B cell (primary cell): ENCODE measurements at regions not wholly inside any gene's neighbourhood (a gene's known extent, or its start where the extent isn't known, plus 50 kb on each side); places are given as distances from the start of the nearest gene placed in this dataset.
"Not testable (repeated sequence)": the region's sequence is repeated elsewhere in the genome, so short reads cannot be mapped to it uniquely, and the experiment has no call there.

ENCODE experiments used
- ATAC-seq: fragments of 200-7000 bp; cut with Tn5 transposase; one replicate; pipeline ENCODE4 v1.10.0; 2021; ENCODE audit warnings: low read depth, mild to moderate bottlenecking, moderate number of reproducible peaks, moderate library complexity
- CTCF ChIA-PET: fragments of 350-600 bp; sonication (Branson Sonifier 250); formaldehyde crosslinking; loops from one replicate; lab custom pipeline; 2021; ENCODE audit warnings: antibody characterized with exemption, inconsistent platforms; lab: Charles Lee
- POLR2A ChIA-PET: fragments of 350-600 bp; sonication (Branson Sonifier 250); formaldehyde crosslinking; loops from one replicate; lab custom pipeline; 2021; ENCODE audit warnings: antibody characterized with exemption; lab: Charles Lee
- DNase-seq: peaks from one replicate; pipeline ENCODE4 v3.0.0; 2013
- H2AFZ ChIP-seq: 2 replicates; pipeline ENCODE4 v1.6.1; 2012; ENCODE audit warnings: mild to moderate bottlenecking, low read depth, low read length; ENCODE audit not compliant: insufficient read depth, poor library complexity, severe bottlenecking
- H3K27ac ChIP-seq, 2 donors: 1 replicate in 1 of 2; 2 replicates in 1 of 2; pipeline ENCODE4 v1.5.1; 2012 to 2013; ENCODE audit warnings: low read length in 2 of 2, mild to moderate bottlenecking in 2 of 2, moderate library complexity in 1 of 2
- H3K27me3 ChIP-seq, 4 experiments: fragments of 200-600 bp in 1 of 4; sonication (generic) in 1 of 4; replicated peaks in 1 of 4; 1 replicate in 2 of 4; 2 replicates in 2 of 4; pipeline versions ENCODE4 v1.6.1 to v1.7.0; 2013 to 2016; ENCODE audit warnings: low read length in 3 of 4, mild to moderate bottlenecking in 2 of 4, mixed read lengths in 1 of 4, moderate library complexity in 1 of 4; ENCODE audit not compliant: insufficient read depth in 4 of 4, control insufficient read depth in 3 of 4; ENCODE audit errors: control extremely low read depth in 1 of 4
- H3K36me3 ChIP-seq, 2 experiments: replicated peaks in 1 of 2; 1 replicate in 1 of 2; 2 replicates in 1 of 2; pipeline versions ENCODE4 v1.6.1 to v1.7.1; 2013; ENCODE audit warnings: low read length in 1 of 2; ENCODE audit not compliant: insufficient read depth in 2 of 2, control insufficient read depth in 1 of 2; ENCODE audit errors: control extremely low read depth in 1 of 2, extremely low read depth in 1 of 2
- H3K4me1 ChIP-seq, 2 donors: fragments of 200-600 bp in 1 of 2; sonication (generic) in 1 of 2; 1 replicate in 1 of 2; 2 replicates in 1 of 2; pipeline versions ENCODE4 v1.5.1 to v1.6.1; 2013 to 2017; ENCODE audit warnings: low read length in 2 of 2; ENCODE audit not compliant: control insufficient read depth in 2 of 2, insufficient read depth in 2 of 2
- H3K4me2 ChIP-seq: replicated peaks from 2 replicates; pipeline ENCODE3; 2012; ENCODE audit warnings: mild to moderate bottlenecking, low read depth, low read length; ENCODE audit not compliant: poor library complexity, severe bottlenecking
- H3K4me3 ChIP-seq, 5 experiments: fragments of 200-600 bp in 1 of 5; sonication (generic) in 1 of 5; 1 replicate in 3 of 5; 2 replicates in 2 of 5; pipeline versions ENCODE4 v1.5.1 to v1.7.0; 2011 to 2016; ENCODE audit warnings: low read length in 4 of 5, mild to moderate bottlenecking in 4 of 5, low read depth in 2 of 5, control low read depth in 1 of 5, moderate library complexity in 1 of 5; ENCODE audit not compliant: insufficient read depth in 1 of 5; ENCODE audit errors: control extremely low read depth in 1 of 5, extremely low read depth in 1 of 5
- H3K79me2 ChIP-seq: fragments of 200-600 bp; sonication (generic); one replicate; pipeline ENCODE4 v1.6.0; 2016; ENCODE audit warnings: low read length; ENCODE audit not compliant: control insufficient read depth, insufficient read depth
- H3K9ac ChIP-seq: fragments of 200-600 bp; sonication (generic); 2 replicates; pipeline ENCODE4 v1.6.1; 2017; ENCODE audit warnings: mild to moderate bottlenecking, low read length, moderate library complexity
- H3K9me3 ChIP-seq, 3 donors: one replicate each; pipeline versions ENCODE4 v1.6.1 to v1.7.1; 2013; ENCODE audit warnings: low read length in 2 of 3; ENCODE audit not compliant: control insufficient read depth in 2 of 3, insufficient read depth in 1 of 3; ENCODE audit errors: control extremely low read depth in 1 of 3
- H4K20me1 ChIP-seq: 2 replicates; pipeline ENCODE4 v1.6.0; 2012; ENCODE audit warnings: mild to moderate bottlenecking, low read length; ENCODE audit not compliant: insufficient read depth, control insufficient read depth, poor library complexity, severe bottlenecking
- H3K27ac Mint-ChIP-seq: one replicate; pipeline ENCODE4 v1.8.0; 2021; ENCODE audit warnings: mixed read lengths
- H3K27me3 Mint-ChIP-seq: one replicate; pipeline ENCODE4 v1.8.0; 2021; ENCODE audit warnings: mixed read lengths
- H3K4me1 Mint-ChIP-seq: one replicate; pipeline ENCODE4 v1.8.0; 2021; ENCODE audit warnings: mixed read lengths
- H3K4me3 Mint-ChIP-seq: one replicate; pipeline ENCODE4 v1.8.0; 2021; ENCODE audit warnings: mixed read lengths
- H3K9me3 Mint-ChIP-seq: one replicate; pipeline ENCODE4 v1.8.0; 2022; ENCODE audit warnings: mixed read lengths; ENCODE audit not compliant: insufficient read depth
- CTCF ChIP-seq: fragments of 200-600 bp; IDR thresholded peaks from one replicate; pipeline ENCODE4 v1.8.0; 2022; ENCODE audit warnings: antibody characterized with exemption, mild to moderate bottlenecking
- EZH2 ChIP-seq: IDR thresholded peaks from 2 replicates; pipeline ENCODE4 v1.6.1; 2012; ENCODE audit warnings: borderline replicate concordance, low read depth, mild to moderate bottlenecking, moderate library complexity, low read length; ENCODE audit not compliant: insufficient read depth, poor library complexity, severe bottlenecking
- WGBS: methylation state at CpG from one replicate; pipeline ENCODE4 v1.1.5; 2013; ENCODE audit warnings: missing lambda C conversion rate; ENCODE audit not compliant: insufficient coverage; 5-methylcytosine and 5-hydroxymethylcytosine counted together
- intact Hi-C: fragments of 100-400 bp; cut with micrococcal nuclease; formaldehyde crosslinking; loops from one replicate; pipeline ENCODE4 v1.10.0; 2022

DNA sequence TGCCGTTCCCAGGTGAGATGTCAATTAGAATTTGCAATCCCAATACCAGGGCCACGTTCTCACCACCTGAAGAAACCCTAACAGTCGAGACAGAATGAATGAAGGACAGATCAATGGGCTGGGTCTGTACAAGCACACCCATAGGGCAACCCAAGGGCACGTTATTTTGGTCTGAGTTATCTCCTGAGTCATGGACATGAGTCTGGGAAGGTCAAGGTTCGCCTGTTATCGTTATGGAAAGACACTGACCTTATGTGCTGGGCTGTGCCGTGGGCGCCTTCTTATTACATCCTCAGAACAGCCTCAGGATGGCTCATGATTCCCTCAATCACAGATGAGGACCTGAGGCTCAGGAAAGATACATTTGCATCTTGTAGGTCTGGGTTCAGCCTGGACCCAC is 175.0 kb upstream of the SULF2 start:
- POLR2A ChIA-PET: no interaction called here
- no peak for ATAC-seq
- Mint-ChIP-seq H3K4me1 (no peaks in the 10 kb centered on the region), H3K27me3 (peaks cover 12% of the 10 kb centered on the region), H3K27ac (no peak overlapping the region), H3K4me3 (no peak overlapping the region), H3K9me3 (no peaks in the 10 kb centered on the region)
- no peak overlapping the region for H3K4me3 ChIP-seq
- CTCF ChIA-PET: no interaction called here
- H3K79me2 ChIP-seq: no peaks in the 10 kb centered on the region
- no peak overlapping the region for H3K4me2 ChIP-seq
- no peak for DNase-seq
- no peak overlapping the region for H3K9ac ChIP-seq
- H3K4me1 ChIP-seq: no peaks in the 10 kb centered on the region
- WGBS: 96% methylated on average over 8 of the region's 8 CpGs
- no peaks in the 10 kb centered on the region for H3K36me3 ChIP-seq
- no peak overlapping the region for H3K27ac ChIP-seq
- no peaks in the 10 kb centered on the region for H4K20me1 ChIP-seq
- intact Hi-C loops: no loop called here
- H3K27me3 ChIP-seq: no peaks in the 10 kb centered on the region
- peaks cover 0 to 3% (median 0%) of the 10 kb centered on the region in 3 donors for H3K9me3 ChIP-seq
- H2AFZ ChIP-seq: no peak overlapping the region
- TF ChIP-seq EZH2 (no peak), CTCF (no peak)

GRCh38 chr20:47957989-47958801 is 172.9 kb upstream of the SULF2 start:
- H3K4me1 ChIP-seq, H3K4me2 ChIP-seq, H3K27ac Mint-ChIP-seq, H3K4me3 Mint-ChIP-seq, H3K27ac ChIP-seq, H3K4me1 Mint-ChIP-seq, H3K9me3 Mint-ChIP-seq, intact Hi-C loops, H4K20me1 ChIP-seq, H3K4me3 ChIP-seq, ATAC-seq, H3K9ac ChIP-seq, H2AFZ ChIP-seq, H3K36me3 ChIP-seq, CTCF ChIA-PET, H3K79me2 ChIP-seq, DNase-seq, POLR2A ChIA-PET, H3K27me3 ChIP-seq, H3K9me3 ChIP-seq: not testable (repeated sequence)
- peaks cover 27% of the 10 kb centered on the region for H3K27me3 Mint-ChIP-seq
- WGBS: 88% methylated on average over 7 of the region's 16 CpGs
